Neural cell (in vitro differentiated cells): ENCODE measurements at regions not wholly inside any gene's neighbourhood (a gene's known extent, or its start where the extent isn't known, plus 50 kb on each side); places are given as distances from the start of the nearest gene placed in this dataset.

ENCODE experiments used
- CTCF ChIP-seq: fragments of 450-650 bp; IDR thresholded peaks from 2 replicates; pipeline ENCODE4 v1.5.1; 2014; ENCODE audit warnings: antibody characterized with exemption, mild to moderate bottlenecking, moderate library complexity; ENCODE audit not compliant: poor library complexity, severe bottlenecking
- MXI1 ChIP-seq: fragments of 450-650 bp; conservative IDR thresholded peaks from 2 replicates; pipeline ENCODE4 v1.6.1; 2014; ENCODE audit warnings: antibody characterized with exemption, mild to moderate bottlenecking; ENCODE audit not compliant: poor library complexity, severe bottlenecking
- POLR2AphosphoS5 ChIP-seq: IDR thresholded peaks from 2 replicates; pipeline ENCODE4 v1.6.1; 2012
- TAF1 ChIP-seq: IDR thresholded peaks from 2 replicates; pipeline ENCODE4 v1.6.1; 2012; ENCODE audit warnings: low read depth
- TF ChIP-seq, protein P1 (sequence below): IDR thresholded peaks from 2 replicates; pipeline ENCODE4 v1.6.1; 2012; ENCODE audit warnings: borderline replicate concordance

DNA sequence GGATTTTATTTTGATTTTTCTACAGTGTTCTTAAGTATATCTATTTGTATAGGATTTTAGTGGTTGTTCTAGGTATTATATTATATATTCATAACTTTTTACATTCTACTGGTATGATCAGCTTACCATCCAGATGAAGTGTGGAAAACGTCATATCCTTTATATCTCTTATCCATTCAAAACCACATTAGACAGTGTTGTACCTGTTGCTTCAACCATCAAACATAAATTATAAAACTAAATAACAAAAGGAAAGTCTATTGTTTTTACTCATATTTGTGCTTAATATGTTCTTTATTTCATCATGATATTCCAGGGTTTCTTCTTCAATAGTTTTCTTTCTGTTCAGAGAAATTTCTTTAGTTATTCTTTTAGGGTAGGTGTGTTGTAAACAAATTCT, 191.4 kb downstream of the RPLP1 start:
- TF ChIP-seq CTCF (no peak), TAF1 (no peak), POLR2AphosphoS5 (no peak), MXI1 (no peak)
- TF ChIP-seq, protein P1, sequence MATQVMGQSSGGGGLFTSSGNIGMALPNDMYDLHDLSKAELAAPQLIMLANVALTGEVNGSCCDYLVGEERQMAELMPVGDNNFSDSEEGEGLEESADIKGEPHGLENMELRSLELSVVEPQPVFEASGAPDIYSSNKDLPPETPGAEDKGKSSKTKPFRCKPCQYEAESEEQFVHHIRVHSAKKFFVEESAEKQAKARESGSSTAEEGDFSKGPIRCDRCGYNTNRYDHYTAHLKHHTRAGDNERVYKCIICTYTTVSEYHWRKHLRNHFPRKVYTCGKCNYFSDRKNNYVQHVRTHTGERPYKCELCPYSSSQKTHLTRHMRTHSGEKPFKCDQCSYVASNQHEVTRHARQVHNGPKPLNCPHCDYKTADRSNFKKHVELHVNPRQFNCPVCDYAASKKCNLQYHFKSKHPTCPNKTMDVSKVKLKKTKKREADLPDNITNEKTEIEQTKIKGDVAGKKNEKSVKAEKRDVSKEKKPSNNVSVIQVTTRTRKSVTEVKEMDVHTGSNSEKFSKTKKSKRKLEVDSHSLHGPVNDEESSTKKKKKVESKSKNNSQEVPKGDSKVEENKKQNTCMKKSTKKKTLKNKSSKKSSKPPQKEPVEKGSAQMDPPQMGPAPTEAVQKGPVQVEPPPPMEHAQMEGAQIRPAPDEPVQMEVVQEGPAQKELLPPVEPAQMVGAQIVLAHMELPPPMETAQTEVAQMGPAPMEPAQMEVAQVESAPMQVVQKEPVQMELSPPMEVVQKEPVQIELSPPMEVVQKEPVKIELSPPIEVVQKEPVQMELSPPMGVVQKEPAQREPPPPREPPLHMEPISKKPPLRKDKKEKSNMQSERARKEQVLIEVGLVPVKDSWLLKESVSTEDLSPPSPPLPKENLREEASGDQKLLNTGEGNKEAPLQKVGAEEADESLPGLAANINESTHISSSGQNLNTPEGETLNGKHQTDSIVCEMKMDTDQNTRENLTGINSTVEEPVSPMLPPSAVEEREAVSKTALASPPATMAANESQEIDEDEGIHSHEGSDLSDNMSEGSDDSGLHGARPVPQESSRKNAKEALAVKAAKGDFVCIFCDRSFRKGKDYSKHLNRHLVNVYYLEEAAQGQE, result no peak
